ENCODE measurements at regions not wholly inside any gene's neighbourhood (a gene's known extent, or its start where the extent isn't known, plus 50 kb on each side); places are given as distances from the start of the nearest gene placed in this dataset.

DNA sequence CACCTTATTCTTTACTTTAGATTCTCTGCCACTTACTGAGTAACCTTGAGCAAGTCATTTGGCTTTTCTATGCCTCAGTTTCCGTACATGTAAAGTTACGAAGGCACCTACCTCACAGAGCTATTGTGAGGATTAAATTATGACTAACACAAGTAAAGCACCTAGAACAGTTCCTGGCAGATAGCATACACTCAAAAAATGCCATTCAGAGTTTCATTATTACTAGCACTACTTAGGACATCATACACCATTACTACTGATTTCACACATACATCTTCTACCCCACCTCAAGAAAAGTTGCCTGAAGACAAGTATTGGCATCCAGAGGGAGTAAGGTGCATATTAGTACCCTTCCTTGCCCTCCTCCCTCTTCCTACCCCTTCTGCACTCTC is 107.8 kb downstream of the OGFRL1 start:
- DNase-seq (ENCODE audit: low spot score) = no peak

DNA sequence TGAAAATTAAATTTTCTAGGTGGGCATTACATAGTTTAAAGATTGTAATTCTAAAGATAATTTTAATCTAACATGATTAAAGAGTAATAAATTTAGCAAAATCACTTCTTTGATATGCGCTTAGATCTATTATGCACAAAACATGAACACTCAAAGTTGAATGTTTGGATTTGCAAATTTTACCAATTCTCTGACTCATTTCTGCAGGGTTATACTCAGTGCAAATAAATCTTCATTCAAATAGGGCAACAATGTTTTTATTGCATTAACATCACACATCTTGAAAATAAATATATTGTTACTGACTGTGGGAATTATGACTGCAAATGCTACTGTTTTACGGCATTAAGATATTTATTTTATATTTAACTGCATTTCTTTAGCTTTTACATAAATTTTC is 110.7 kb downstream of the OGFRL1 start:
- no peak for DNase-seq (ENCODE audit: low spot score)

DNA sequence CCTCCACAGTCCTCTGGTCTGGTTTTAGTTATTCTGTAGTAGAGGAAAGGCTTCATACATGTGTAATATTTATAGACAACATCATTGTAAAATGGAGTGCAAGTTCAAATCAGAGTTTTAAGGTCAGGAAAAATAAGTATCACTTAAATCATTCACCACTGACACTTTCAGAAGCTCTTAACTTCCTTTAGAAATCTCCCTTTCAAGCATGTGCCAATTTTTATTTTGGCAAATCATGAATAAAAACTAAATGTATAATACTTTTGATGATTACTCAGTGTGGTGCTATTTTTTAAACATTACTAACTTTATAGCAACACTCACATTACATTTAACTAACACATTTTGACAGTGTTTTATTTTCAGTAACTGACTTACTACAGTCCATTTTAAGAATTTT is 112.2 kb downstream of the OGFRL1 start:
- no peak for DNase-seq (ENCODE audit: low spot score)

DNA sequence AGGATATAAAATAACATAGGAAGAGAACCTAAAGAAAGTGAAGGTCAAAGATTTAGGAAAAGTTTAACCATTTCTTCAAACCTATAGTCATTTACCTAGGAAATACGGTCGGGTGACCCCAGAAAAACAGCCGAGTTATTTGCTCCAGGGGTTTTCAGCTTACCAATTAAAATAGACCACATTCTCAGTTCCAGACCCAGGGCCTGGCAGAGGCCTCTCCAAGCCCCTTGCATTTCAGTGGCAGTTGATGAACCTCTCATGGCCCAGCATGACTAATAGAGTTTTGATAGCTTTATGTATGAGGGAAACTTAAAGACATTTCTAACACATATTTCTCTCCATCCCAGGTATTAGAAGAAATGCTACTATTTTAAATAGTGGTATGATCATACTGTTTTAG is 113.5 kb downstream of the OGFRL1 start:
- no peak for DNase-seq (ENCODE audit: low spot score)

- no peak for DNase-seq (ENCODE audit: low spot score)
Measured at GRCh38 chr6:71403422-71404134, 115.0 kb downstream of the OGFRL1 start.

DNA sequence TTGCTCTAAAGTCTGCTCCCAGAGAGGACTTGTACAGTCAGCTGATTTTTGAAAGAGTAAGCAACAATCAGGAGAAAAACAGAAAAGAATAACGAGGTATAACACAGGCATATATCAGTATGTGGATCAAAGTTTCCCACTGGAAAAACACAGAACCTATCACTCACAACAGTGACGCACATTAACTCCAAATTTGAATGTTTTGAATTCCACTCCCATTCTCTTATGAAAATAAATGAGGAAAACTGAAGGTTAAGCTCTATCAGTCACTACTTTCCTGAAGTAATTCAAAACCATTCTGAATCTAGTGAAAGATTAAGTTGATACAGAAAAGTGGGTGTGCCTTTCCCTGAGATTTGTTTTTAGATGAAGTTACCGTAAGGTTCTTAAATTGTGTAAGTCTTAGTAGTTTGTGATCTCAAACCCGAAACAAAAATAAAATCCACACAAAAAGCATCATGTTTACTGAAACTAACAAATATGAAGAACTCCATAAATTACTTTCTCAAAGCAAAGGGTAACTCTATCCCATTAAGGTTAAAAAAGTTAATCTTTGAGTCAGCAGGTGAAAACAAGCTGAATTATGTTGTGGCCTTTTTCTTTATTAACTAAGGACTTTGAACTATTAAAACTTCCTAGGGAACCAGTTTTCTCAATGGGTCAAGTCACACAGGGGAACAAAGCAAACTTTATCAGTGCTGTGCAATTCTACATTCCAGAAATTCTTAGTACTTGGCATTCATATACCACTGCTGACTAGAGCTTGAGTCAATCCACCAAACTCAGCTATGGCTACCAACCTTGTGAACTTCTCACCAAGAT is 115.7 kb downstream of the OGFRL1 start:
- no peak for DNase-seq (ENCODE audit: low spot score)

GRCh38 chr6:71404967-71405278 is 116.3 kb downstream of the OGFRL1 start:
- DNase-seq (ENCODE audit: low spot score) = no peak

GRCh38 chr6:71405416-71405815 is 116.8 kb downstream of the OGFRL1 start:
- DNase-seq (ENCODE audit: low spot score) = no peak

GRCh38 chr6:71406865-71407860 is 118.6 kb downstream of the OGFRL1 start:
- no peak for DNase-seq (ENCODE audit: low spot score)

- DNase-seq (ENCODE audit: low spot score) = no peak
Measured at GRCh38 chr6:71408787-71409723, 120.4 kb downstream of the OGFRL1 start.

DNA sequence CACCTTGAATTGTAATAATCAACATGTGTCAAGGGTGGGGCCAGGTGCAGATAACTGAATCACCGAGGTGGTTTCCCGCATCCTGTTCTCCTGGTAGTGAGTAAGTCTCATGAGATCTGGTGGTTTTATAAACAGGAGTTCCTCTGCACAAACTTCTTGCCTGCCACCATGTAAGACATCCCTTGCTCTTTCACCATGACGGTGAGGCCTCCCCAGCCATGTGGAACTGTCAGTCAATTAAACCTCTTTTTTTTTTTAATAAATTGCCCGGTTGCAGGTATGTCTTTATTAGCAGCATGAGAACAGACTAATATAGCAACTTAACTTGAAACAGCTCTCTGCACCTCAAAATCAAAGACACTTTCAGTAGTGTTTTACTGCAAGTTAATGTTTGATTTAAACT is 121.6 kb downstream of the OGFRL1 start:
- no peak for DNase-seq (ENCODE audit: low spot score)

GRCh38 chr6:71410681-71411080 is 122.1 kb downstream of the OGFRL1 start:
- DNase-seq (ENCODE audit: low spot score) = no peak

DNA sequence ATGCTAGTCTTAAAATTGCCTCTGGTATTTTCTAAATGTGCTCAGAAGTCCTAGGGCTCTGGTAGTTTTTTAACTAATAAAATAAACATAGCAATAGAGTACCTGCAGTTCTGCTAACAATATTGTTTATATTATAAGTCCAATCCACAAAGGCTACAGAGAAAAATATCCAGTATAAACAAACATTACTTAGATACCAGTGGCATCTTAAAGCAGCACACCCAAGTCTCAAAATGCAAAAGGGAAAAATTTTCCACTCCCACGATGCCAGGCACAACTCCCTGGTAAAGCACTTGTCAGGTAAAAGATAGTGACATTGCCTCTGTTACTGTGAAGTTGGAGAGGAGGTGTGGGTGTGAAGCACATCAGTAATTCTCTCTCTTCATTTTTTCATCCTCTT is 123.3 kb downstream of the OGFRL1 start:
- DNase-seq (ENCODE audit: low spot score) = no peak

DNA sequence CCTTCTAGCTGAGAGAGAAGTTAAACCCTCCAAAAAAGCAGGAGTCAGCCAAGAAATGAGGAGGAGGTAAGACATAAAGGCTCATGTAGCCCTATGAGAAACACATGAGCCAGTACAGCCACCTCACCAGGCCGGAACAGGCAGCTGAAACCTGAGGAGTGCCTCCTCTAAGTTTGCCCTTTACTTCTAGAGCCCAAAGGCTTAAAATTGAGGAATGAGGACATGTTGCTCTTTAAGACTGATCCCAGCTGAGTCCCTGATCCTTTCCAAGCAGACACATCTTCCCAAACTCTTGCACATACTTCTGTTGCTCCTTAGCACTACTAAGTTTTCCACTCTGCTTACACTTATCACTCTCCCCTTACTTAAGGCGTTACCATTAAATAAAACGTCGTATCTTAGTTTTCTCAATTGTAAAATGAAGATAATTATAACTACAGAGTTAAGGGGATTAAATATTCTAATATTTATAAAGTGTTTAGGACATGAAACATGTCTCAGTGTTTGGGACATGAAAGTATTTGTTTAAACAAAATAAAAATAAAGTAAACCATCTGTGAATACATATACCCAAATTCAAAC is 124.0 kb downstream of the OGFRL1 start:
- DNase-seq (ENCODE audit: low spot score) = no peak

DNA sequence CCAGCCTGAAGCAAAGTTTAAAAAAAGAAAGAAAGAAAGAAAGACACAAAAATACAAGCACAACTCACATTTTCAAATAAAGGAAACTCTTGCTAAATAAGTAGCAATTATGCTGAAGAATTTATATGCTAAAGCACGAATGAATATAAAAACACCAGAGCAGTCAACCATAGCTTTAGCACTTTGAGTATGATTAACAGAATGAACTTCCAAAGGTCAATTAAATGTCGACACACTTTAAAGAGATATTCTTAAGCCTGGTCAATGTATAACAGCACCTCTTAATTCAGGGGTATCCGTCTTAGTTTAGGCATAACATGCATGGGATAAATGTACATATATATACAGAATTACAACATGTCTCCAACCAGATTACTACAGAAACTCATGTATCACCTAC is 125.9 kb downstream of the OGFRL1 start:
- DNase-seq (ENCODE audit: low spot score) = no peak

DNA sequence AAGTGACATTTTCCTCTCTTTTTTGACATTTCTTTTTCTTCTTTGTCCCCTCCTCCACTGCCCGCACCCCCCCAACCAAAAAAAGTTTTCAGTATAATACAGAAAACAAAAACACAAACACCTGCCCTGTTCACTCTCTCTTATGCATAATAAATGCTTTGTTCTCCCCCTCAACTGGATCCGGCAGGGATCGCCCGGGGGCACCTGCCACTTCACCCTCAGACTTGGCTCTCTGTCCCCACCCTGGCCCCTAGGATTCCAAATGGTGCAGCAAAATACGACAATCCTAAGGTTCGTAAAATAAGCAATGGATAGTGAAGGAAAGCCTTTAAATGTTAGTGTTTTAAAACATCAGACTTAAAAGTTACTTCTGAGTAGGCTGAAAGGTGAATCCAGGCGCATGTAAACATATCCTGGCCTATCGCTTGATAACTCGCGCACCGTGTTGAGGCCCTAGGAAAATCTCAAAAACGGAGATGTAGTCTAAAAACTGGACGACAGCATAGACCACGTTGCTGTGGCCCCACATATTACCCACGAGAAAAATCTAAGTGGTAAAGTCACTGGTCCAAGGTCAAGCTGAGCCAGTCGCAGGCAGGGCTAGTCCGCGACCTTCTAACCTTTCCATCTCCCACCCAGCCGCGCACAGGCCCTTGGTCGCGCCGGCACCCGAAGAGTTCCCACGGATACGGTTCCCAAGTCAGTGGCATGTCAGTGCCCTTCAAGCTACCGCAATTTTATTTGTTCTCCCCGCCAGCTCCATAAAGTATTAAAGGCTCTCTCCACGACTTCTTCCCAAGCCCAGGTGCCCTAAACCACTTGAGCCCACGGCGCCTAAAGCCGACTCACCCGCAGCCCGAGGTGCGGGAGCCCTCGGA is 130.8 kb downstream of the OGFRL1 start:
- no peak for DNase-seq (ENCODE audit: low spot score)

DNA sequence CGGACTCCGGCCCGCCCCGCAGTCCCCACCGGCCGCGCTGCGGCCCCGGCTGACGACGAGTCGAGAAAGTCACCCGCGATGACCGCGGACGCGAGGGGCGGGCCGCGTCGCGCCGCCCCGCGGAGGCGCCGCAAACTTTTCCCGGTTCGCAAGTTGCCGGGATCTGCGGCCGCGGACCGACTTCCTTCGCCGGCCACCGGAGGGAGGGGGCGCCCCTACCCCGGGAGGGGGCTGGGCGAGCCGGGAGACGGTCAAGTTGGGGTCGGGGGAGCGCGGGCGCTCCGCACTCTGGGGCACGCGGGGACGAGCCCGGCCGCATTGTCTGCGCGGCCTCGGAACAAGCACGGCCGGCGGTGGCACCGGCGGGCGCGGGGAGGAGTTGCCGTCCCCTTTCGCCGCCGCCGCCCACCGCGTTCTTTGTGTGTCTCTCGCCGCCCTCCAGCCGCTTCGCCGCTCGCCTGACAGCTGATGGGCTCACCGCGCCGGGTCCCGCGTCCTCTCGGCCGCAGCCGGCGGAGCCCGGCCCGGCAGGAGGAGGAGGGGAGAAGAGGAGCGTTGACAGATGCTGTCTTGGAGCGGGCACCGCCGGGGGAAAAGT is 131.6 kb downstream of the OGFRL1 start:
- no peak for DNase-seq (ENCODE audit: low spot score)

DNA sequence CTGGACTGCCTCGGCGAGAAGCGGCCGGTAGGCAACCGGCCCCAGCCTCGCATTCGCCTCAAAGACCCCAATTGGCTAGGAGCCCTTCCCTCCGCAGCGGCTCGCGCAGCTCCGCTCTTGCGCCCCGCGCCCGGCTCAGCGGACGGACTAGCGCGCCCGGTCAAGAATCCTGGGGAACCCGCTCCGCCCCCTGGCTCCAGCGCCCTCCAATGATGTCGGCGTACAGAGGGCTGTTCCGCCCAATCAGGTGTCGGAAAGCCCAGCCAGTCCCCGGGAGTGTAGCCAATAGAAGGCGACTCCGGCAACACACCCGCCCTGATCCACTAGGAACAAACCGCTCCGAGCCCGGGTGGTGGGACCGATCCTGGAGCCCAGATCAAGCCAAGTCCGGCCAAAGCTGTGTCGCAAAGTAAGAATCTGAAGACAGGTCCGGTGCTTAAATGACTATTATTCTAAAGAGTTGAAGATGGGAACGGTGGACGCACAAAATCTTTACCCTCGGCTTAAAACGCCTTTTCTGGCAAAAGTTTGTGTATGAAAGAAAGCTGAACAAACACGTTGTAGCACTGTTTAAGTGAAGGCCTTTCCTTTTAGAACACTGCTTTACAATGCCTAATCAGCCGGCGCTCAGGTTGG is 132.2 kb downstream of the OGFRL1 start:
- no peak for DNase-seq (ENCODE audit: low spot score)

DNA sequence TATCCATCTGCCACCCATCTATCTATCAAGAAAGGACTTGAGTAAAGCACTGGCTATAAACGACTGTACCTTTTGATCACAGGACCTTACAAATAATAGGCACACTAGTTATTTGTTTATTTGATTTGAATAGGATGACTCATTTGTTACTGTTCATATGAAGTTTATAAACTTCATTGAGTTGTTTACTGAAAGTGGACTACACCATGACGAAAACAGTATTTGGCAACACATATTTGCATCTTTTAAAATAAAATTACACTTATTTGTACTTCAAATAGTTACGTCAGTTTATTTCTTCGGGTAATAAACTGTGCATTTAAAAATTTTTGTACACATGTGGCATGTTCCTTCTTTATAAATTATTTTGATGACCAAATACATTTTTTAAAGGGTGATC is 133.0 kb downstream of the OGFRL1 start:
- DNase-seq (ENCODE audit: low spot score) = no peak
